DMS79 treated with DMSO at 0.1 percent for 48 hours (cell line): ENCODE measurements at regions not wholly inside any gene's neighbourhood (a gene's known extent, or its start where the extent isn't known, plus 50 kb on each side); places are given as distances from the start of the nearest gene placed in this dataset.
"Not testable (repeated sequence)": the region's sequence is repeated elsewhere in the genome, so short reads cannot be mapped to it uniquely, and the experiment has no call there.

ENCODE experiments used
- DNase-seq: peaks from one replicate; lab custom pipeline; 2025; lab: John Stamatoyannopoulos, UW

GRCh38 chr5:118604106-118604505 lies 384.2 kb downstream of the DTWD2 start:
- DNase-seq: no peak

DNA sequence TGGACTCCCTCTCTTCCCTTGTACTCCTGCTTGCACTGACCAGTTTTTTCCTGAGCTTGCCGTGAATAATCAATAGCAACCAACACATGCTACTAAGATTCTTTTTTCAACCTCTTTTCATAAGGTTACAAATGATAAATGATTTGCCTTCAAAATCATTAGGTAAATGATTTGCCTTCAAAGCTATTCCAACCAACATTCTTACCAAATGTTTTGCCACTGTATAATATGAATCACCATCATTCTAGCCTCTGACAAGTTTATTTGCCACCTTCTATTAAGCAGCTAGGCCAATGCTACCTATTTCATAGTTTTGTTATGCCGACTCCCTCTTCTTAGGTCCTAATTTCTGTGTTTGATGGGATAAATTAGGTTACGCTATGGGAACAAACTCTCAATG lies 385.1 kb downstream of the DTWD2 start:
- DNase-seq: no peak

DNA sequence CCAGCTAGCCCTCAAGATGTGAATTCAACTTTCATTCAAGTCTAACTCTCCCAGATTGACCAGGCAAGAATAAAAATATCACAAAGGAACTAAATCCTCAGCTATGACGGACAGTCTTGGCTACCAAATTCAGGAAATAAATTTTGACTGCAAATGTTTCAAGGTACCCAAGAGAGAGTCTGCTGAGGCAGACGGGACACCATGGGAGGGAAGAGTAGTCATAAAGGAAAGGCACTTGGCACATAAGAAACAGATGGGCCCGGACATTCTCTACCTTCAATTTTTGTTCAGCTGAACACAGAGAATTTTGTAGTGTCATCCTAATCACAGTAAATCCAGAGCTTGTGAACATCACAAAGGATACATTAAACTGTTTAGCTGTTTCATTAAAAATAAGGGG lies 390.0 kb downstream of the DTWD2 start:
- no peak for DNase-seq

- DNase-seq: peak; percentile 12
Measured at GRCh38 chr5:118597543-118597942, 390.8 kb downstream of the DTWD2 start.

DNA sequence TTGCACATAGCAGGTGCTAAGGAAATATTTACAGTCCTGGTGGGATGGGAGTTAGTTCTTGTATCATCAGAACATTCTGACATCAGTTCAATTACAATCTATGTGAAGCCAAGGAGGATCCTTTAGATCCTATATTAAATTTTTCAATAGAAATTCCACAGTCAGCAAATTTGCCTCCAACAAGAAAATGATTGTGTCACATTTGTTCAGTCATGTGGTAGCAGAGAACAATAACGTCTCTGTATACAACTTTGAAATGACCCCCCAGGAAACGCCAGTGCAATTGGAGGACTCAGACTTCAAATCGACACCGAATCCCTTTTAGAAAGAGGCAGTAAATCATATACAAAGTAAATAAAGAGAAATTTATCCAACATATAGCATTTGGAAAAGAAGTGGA lies 392.1 kb downstream of the DTWD2 start:
- DNase-seq: no peak

DNA sequence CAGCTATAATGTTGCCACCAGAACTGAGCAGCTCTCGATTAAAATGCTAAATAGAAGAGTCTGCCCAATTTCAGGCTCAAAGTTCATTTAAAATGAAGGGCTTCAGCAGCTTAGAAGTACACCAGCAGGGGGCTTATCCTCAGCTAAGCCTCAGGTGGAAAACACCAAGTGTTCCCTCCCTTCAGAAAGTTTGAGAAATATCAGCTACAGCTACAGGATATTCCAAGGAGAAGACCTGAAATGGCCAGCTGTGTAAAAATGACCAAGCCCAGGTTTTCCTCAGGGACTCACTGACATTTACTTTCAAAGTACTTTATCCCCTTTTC lies 395.4 kb downstream of the DTWD2 start:
- no peak for DNase-seq

DNA sequence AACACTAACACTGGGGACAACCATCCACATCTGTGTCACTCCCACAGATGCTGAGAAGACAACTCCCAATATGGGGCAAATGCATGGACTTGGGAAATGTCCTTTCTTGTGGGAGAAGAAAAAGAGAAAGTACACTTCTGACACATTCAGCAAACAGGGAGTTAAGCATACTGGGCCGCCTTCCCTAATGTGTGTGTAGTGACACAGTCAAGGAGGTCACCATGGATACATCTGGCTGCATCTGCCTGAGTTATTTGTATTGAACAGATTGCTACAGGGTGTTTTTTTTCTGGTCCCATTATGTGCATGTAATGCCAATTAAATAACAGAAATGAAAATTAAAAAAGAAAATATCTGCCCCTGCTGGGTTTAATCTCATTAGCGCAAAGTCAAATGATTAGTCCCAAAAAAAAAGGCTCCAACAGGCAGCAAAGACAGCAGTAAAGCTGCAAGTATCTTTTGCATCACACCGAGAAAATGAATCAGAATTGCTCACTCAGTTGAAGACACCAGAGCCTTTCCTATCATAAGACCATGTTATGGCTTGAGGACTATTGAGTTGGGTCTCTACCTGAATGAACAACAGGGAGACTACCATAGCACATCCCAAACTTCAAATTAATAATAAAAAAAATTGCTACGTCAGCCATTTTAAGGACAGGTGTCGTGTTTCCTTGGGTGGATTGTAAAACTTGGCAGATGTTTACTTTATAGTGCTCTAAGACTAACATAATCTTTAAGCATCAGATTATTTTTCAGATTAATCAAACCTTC lies 395.9 kb downstream of the DTWD2 start:
- DNase-seq: no peak

GRCh38 chr5:118590806-118591205 lies 397.5 kb downstream of the DTWD2 start:
- no peak for DNase-seq

GRCh38 chr5:118580949-118581348 lies 407.4 kb downstream of the DTWD2 start:
- DNase-seq: no peak

DNA sequence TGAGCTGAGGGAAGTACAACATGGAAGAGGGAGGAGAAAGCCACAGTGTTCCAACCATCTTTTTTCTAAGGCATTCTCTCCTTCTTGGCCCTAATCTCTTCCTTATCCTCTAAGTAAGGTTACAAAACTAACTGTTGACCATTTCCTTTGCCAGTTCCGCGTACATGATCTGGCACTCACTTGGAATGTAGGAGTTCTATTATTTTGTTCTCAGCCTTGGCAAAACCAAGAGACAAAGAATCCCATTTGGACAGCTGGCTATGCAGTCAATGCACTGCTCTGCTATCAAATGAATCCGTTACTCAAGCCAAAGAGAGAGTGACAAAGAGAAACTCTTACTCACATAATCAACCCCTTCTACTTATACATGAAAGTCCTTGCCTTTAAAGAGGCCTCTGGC lies 410.3 kb downstream of the DTWD2 start:
- no peak for DNase-seq

GRCh38 chr5:118577621-118578020 lies 410.7 kb downstream of the DTWD2 start:
- no peak for DNase-seq

DNA sequence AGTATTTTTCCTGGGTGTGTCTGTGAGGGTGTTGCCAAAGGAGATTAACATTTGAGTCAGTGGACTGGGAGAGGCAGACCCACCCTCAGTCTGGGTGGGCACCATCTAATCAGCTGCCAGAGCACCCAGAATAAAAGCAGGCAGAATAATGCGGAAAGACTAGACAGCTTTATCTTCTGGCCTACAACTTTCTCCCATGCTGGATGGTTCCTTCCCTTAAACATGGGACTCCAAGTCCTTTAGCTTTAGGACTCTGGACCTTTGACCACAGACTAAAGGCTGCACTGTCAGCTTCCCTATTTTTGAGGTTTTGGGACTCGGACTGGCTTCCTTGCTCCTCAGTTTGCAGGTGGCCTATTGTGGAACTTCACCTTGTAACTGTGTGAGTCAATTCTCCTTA lies 418.1 kb downstream of the DTWD2 start:
- not testable (repeated sequence) for DNase-seq

DNA sequence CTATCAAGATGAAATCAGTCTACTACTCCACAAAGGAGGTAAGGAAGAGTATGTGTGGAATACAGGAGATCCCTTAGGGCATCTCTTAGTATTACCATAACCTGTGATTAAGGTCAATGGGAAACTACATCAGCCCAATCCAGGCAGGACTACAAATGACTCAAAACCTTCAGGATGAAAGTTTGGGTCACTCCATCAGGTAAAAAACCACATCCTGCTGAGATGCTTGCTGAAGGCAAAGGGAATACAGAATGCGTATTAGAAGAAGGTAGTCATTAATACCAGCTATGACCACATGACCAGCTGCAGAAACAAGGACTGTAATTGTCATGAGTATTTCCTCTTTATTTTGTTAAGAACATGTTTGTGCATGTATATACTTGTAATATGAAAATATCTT lies 418.8 kb downstream of the DTWD2 start:
- not testable (repeated sequence) for DNase-seq

GRCh38 chr5:118565335-118565971 lies 422.9 kb downstream of the DTWD2 start:
- DNase-seq: no peak

DNA sequence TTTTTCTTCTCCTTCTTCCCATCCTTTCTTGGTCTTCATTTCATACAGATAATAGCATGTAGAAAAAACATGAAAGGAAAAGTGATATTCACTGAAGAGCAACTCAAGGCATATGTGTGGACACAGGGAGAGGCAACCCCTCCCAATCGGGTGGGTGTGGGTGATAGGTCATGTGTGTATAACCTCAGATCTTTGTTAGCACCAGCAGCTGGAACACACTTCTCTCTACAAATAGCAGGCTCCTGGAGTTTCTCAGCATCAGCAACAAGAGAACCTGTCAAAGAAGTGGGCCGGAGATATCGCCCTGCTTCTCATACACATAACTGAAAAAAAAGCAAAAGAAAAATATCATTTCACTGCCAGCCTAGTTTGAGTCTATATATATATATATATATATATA lies 426.4 kb downstream of the DTWD2 start:
- DNase-seq: no peak

GRCh38 chr5:118561235-118561634 lies 427.1 kb downstream of the DTWD2 start:
- DNase-seq: no peak

DNA sequence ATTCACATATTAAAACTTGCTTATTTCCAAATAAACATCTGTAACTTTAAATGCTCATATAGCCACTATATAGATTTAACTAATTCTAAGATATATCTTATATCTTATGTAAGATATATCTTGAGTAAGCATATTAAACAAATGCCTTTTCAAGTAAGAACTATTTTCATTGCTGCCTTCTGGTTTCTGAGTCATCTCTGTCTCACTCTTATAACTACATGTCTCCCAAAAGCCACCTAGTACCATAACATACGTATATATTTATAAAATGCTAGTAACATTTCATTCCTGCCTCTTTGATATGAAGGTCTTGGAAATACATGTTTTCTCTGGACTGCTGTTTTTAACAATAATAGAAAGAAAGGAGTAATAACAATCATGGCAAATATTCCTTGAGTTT lies 429.5 kb downstream of the DTWD2 start:
- DNase-seq: no peak

DNA sequence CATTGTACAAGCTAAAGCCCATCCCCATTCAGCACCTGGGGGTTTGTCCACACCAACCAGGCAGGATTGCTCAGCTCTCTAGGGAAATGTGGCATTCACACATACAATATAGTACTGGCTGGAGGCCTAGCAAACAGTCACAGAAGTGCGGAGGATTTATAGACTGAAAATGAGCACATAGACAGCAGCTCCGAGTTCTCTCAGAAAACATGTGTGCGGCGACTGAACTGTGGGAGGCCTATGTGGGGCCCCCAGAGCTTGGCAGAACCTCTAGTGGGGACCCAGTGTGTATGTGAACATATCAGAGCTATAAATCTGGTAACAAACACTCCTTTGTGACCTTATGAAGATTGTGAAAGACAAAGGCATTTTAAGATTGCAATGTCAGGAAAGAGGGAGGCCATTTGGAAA lies 431.1 kb downstream of the DTWD2 start:
- DNase-seq: no peak

DNA sequence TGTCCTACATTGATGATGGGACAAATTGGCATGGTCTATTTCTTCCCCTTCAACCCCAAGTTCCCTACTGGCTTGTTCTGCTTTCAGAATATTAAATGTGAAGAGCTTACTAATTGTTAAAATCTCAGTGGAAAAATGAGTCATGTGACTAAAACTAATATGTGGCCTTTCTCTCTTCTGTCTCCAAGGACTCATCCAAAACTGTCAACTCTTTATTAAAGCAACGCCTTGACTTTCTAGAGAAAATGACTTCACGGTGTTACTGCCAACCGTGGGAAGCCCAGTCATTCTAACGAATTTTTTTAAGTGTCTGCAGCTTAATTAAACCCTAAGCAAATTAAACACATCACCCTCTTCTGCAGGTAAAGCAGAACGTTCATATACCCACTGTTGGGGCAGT lies 431.6 kb downstream of the DTWD2 start:
- no peak for DNase-seq

DNA sequence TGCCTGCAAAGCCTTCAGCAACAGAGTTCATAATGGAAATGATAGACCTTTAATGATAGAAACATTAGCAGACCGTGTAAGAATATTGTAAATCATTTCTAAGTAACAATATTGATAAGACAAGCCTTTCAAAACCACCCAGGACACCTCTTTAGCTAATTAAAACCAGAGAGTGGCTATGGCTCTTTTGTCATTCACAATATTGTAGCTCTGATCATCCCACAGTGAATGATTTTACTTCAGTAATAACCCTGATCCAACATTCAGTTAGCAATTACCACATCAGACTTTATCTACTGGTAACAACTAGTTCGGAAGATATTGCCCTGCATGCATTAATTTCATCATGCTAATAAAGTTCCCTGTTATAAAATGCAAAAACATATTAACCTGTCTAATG lies 432.6 kb downstream of the DTWD2 start:
- DNase-seq: no peak

GRCh38 chr5:118554981-118555380 lies 433.4 kb downstream of the DTWD2 start:
- DNase-seq: no peak

- DNase-seq: no peak
Measured at GRCh38 chr5:118554241-118554640, 434.1 kb downstream of the DTWD2 start.

- DNase-seq: no peak
Measured at GRCh38 chr5:118553662-118554061, 434.7 kb downstream of the DTWD2 start.

GRCh38 chr5:118552731-118553360 lies 435.5 kb downstream of the DTWD2 start:
- no peak for DNase-seq
